EH (cell line): ENCODE measurements at regions not wholly inside any gene's neighbourhood (a gene's known extent, or its start where the extent isn't known, plus 50 kb on each side); places are given as distances from the start of the nearest gene placed in this dataset.
"Not testable (repeated sequence)": the region's sequence is repeated elsewhere in the genome, so short reads cannot be mapped to it uniquely, and the experiment has no call there.

Experiments used
- DNase-seq: peaks from one replicate; pipeline ENCODE4 v3.0.0-alpha.2; 2015; ENCODE audit warnings: low read depth

DNA sequence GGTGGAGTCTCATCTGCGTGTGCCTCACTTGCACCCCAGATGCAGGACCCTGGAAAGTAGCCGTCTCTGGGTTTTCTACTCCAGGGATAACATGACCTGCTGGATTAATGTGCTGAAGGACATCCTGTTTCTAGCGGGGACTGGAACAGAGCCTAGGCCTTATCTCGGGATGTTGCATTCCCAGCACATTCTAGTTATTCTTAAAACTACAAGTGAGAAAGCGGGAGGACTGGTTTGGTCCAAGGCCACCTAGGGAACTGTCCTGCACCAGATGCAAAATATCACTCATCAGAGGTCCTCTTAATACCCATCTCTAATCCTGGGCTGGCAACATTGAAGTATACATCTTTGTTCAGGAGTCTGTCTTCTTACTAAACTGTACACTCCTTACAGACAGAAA lies 179.9 kb downstream of the ZC3H11B start:
- no peak for DNase-seq

DNA sequence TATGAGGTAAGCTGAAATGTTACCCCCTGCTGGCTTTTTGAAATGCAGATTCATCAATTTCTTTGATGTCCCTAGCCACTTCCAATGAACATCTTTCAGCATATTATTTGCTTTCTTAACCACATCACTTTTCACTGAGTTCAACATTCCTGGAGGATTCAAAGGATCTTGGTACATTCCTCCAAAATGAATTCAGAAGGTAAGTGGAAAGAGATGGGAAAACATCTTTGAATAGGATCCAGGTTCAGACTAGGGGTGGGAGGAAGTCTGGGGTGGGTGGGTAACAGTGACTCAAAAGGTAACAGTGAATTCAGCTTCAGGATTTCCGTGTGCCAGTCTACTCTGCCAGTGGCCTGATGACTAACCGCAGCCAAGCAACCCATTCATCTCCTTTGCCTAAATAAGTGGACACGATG lies 180.7 kb downstream of the ZC3H11B start:
- DNase-seq, result no peak

DNA sequence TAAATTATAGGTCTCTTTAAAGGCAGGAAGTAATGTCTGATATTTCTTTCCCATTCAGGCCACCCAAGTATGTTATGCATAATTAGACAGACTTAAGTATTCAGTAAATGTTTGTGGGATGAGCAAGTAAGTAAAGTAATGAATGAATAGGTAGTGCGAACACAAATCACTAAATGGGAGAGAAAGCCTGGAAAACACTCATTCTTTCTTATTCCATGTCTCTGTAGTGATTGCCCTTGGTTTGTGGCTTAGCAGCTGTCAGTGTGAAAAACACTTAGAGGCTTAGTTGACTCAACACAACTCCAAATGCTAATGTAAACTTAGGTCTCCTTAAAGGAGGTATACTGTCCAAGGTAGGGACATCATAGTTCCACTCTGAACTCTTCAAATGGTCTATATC lies 182.5 kb downstream of the ZC3H11B start:
- DNase-seq, result peak; percentile 35

DNA sequence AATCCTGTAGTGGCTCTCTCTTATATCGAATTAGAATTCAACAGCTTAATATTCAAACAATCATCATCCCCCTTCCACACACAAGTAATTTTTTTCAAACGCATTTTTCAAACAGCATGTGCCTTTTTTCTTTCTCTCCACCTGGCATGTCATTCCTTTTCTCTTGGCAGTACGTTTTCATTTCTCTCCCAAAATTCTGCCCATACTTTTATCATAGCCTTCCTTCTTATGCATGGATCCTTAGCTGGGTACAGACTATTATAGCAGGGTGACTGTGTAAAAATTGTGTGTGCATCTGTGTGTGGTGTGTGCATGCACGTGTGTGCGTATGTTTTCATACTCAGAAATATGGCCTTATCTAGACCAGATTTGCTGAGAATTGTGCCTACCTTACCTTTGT lies 184.3 kb downstream of the ZC3H11B start:
- DNase-seq, result no peak

- DNase-seq, result peak; percentile 85
Observed at GRCh38 chr1:219427989-219428388, 184.9 kb downstream of the ZC3H11B start.

- peak; percentile 11 for DNase-seq
Observed at GRCh38 chr1:219427403-219427802, 185.5 kb downstream of the ZC3H11B start.

GRCh38 chr1:219422811-219423598 lies 189.9 kb downstream of the ZC3H11B start:
- DNase-seq, result peak; percentile 55

DNA sequence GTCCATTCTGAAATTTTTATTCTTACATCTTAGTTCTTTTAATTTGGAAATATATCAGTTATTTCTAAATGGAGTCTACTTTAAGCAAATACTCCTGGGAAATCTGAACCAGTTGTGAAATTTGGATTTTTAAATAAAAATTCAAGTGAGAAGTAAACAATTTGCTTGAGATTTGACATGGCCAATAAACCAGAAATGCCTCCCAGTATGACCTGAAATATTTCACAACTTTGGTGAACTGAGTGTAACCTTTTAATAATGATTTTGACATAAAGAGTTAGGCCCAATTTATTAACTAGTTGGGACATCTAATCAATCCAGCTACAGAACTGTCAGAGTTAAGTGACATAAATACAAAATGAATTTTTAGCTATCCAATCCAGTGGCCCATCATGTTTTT lies 192.0 kb downstream of the ZC3H11B start:
- DNase-seq, result no peak

- DNase-seq, result no peak
Observed at GRCh38 chr1:219419860-219420259, 193.0 kb downstream of the ZC3H11B start.

DNA sequence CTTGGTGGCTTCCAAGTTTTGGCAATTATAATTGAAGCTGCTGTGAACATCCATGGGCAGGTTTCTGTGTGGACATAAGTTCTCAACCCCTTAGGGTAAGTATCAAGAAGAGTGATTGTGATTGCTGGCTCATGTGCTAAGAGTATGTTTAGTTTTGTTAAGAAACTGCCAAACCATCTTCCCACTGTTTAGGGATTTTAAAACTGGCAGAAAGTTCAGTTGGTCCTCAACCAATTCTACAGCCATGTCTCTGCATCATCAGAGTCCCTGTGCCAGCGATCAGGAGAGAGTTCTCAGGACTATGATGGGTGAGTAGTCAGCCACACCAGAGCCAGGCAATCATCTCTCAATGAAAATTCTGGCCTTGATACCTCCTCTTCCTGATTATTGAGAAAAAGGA lies 193.8 kb downstream of the ZC3H11B start:
- DNase-seq, result no peak

DNA sequence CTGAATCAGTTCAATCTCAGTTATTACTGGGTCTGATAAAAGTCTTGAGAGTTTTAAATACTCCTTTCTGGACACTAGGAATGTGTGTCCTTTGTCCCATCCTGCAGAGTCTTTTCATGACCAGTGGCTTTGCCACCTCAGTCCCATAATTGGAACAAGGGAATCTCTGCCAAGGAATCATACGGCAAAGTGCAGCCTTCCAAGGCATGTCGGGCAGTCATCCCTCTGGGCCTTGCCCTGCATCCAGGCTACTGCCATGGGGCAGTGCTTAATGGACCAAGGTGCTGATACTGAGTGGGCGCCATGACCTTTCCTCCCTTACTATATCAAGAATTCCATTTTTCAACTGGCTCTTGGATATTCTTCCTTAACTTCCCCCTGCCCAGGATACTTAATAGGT lies 195.3 kb downstream of the ZC3H11B start:
- DNase-seq, result no peak

GRCh38 chr1:219416598-219417238 lies 196.2 kb downstream of the ZC3H11B start:
- DNase-seq, result peak; percentile 66

DNA sequence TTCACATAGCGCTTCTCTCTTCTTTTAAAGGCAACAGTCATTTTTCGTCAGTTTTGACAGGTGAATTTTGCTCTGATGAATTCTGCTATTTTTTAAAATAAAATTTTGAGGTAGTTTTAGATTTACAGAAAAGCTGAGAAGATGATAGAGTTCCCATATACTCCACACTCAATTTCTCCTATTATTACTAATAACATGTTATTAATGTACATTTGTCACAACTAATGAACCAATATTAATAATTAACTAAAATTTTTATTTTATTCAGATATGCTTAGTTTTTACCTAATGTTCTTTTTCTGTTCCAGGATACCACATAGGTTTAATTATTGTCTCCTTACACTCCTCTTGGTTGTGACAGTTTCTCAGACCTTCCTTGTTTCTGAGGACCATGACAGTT lies 197.0 kb downstream of the ZC3H11B start:
- DNase-seq, result no peak

DNA sequence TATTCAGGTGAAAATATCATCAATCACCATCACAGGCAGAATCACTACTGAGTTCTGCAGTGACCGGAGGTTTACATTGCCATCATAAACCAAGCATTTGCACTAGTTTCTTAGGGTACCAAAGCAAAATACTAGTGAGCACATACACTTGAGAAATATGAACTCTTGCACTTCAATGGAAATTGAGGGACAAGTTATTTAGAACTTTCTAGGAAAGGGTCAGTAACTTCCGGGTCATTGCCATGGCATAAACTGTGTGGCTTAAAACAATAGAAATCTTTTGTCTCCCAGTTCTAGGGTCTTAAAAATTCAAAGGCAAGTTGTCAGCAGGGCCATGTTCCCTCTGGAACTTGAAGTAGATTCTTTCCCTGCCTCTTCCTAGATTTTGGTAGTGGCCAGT lies 197.5 kb downstream of the ZC3H11B start:
- DNase-seq, result no peak

DNA sequence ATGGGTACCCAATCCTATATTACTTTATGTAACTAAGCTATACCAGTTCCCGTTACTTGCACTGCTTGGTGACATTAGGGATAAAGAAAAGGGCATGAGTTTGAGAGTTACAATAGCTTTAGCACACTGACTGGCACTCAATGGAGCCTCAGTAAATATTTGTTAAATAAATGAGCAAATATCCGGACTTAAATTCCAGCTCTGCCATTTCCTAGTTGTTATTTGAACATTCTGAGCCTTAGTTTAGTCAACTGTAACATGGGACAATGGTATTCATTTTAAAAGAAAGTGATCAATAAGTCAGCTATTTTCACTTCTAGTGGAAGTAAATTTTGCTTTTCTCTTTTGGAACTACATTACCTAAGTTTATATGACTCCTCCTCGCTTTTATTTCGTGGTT lies 198.7 kb downstream of the ZC3H11B start:
- DNase-seq, result no peak

DNA sequence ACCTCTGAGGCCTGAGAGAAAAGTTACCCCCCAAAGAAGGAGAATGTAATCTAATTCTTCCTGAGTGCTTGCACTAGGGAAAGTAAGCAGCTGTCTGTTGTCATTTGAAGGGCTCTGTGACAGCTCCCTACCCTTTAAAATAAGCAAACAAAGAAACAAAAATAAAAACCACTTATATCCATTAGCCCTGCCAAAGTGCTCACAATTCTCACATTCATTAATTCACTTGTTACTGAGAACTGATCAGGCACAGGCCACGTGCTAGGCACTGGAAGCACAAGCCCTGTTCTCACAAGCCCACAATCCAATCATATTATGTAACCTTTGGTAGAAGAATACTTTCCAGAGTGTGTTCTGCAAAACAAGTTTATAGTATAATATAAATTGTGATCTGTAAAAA lies 199.4 kb downstream of the ZC3H11B start:
- peak; percentile 11 for DNase-seq

- peak; percentile 92 for DNase-seq
Observed at GRCh38 chr1:219412772-219413171, 200.1 kb downstream of the ZC3H11B start.

- DNase-seq, result not testable (repeated sequence)
Observed at GRCh38 chr1:219410721-219411120, 202.2 kb downstream of the ZC3H11B start.

GRCh38 chr1:219405531-219406331 lies 207.2 kb downstream of the ZC3H11B start:
- DNase-seq, result no peak

GRCh38 chr1:219404629-219405028 lies 208.3 kb downstream of the ZC3H11B start:
- DNase-seq, result no peak

- peak; percentile 6 for DNase-seq
Observed at GRCh38 chr1:219402925-219403324, 210.0 kb downstream of the ZC3H11B start.

DNA sequence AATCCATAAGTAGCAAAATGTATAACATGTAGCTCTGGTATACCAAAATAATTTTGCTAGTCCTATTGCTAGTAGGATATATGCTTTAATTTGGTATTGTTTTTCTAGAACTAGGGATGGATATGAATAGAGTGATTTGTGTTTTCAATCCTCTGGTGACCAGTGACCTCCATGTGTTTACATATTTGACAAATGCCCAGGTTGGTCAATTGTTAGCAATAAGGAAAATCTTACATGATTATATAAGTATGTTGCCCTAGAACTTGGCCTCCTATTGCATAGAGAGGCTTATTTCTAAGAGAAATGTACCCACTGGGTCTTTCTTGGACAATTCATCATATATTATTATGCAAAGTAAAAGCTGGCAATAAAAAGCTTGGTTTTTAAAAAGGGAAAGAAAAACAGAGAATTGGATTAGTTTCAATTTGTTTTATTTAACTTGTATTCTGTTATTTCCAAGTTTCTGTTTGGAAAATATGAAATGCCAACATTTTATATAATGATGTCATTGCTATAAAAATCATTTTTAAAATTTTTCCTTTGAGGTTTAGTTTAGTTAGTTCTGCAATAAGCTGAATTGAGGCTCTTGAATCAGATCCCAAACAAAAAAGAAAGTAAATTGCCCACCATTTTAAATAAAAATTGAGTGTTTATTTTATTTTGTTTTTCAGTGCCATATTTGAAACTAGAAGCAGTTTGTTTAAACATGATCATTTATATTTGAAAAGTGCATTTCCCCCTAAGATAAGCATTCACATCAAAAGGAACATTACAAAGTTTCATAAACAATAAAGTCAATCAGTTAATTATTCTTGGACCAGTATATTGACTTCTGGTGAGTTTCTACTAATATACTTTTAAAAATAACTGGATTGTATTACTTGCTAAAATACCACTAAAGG lies 210.9 kb downstream of the ZC3H11B start:
- DNase-seq, result no peak
